H1 (cell line): ENCODE measurements at regions not wholly inside any gene's neighbourhood (a gene's known extent, or its start where the extent isn't known, plus 50 kb on each side); places are given as distances from the start of the nearest gene placed in this dataset.

Experiments
- CTCF ChIA-PET: fragments of 300-600 bp; sonication (Branson Sonifier 250); formaldehyde crosslinking; loops from one replicate; lab custom pipeline; 2021; ENCODE audit not compliant: partially characterized antibody; lab: Charles Lee
- POLR2A ChIA-PET: fragments of 300-600 bp; sonication (Branson Sonifier 250); formaldehyde crosslinking; loops from one replicate; lab custom pipeline; 2021; ENCODE audit warnings: inconsistent platforms; ENCODE audit not compliant: partially characterized antibody; lab: Charles Lee
- DNase-seq, 2 experiments: peaks; one replicate each; pipeline versions ENCODE4 v3.0.0 to v3.0.0-alpha.2; 2010 to 2022; ENCODE audit warnings: low spot score in 2 of 2, low read depth in 1 of 2, mixed read lengths in 1 of 2
- FAIRE-seq: peaks from 2 replicates; lab custom pipeline; 2011; peaks lifted over from hg19 to GRCh38; lab: Jason Lieb, UNC
- H2AFZ ChIP-seq: 2 replicates; pipeline ENCODE4 v1.8.1; 2012; ENCODE audit warnings: low read length, inconsistent platforms
- H2AK5ac ChIP-seq: 2 replicates; pipeline ENCODE4 v1.6.1; 2013; ENCODE audit warnings: low read depth, low read length
- H2BK120ac ChIP-seq: replicated peaks from 2 replicates; pipeline ENCODE3; 2013; ENCODE audit warnings: low read depth, low read length, inconsistent platforms
- H2BK12ac ChIP-seq: 2 replicates; pipeline ENCODE4 v1.6.1; 2013; ENCODE audit warnings: low read depth, low read length
- H2BK15ac ChIP-seq: 2 replicates; pipeline ENCODE4 v1.6.1; 2013; ENCODE audit warnings: low read length
- H2BK20ac ChIP-seq: 2 replicates; pipeline ENCODE4 v1.6.1; 2013; ENCODE audit warnings: low read length
- H2BK5ac ChIP-seq: 2 replicates; pipeline ENCODE4 v1.6.1; 2013; ENCODE audit warnings: low read depth, low read length
- H3K14ac ChIP-seq: 2 replicates; pipeline ENCODE4 v1.6.1; 2013; ENCODE audit warnings: inconsistent platforms; ENCODE audit not compliant: insufficient read length
- H3K18ac ChIP-seq: 2 replicates; pipeline ENCODE4 v1.6.1; 2013; ENCODE audit warnings: low read length; ENCODE audit errors: extremely low read depth
- H3K23ac ChIP-seq: 2 replicates; pipeline ENCODE4 v1.6.1; 2013; ENCODE audit warnings: inconsistent platforms; ENCODE audit not compliant: insufficient read length
- H3K23me2 ChIP-seq: 2 replicates; pipeline ENCODE4 v1.6.1; 2013; ENCODE audit warnings: low read depth, low read length
- H3K27ac ChIP-seq: 2 replicates; pipeline ENCODE4 v1.6.1; 2011; ENCODE audit warnings: low read depth, low read length, inconsistent platforms
- H3K27me3 ChIP-seq, 4 experiments: replicated peaks in 1 of 4; 1 replicate in 1 of 4; 2 replicates in 3 of 4; pipeline versions ENCODE4 v1.6.1 to v1.8.1; 2011 to 2013; ENCODE audit warnings: low read length in 3 of 4, mild to moderate bottlenecking in 3 of 4, inconsistent platforms in 2 of 4, mixed read lengths in 2 of 4, moderate library complexity in 1 of 4; ENCODE audit not compliant: control insufficient read depth in 3 of 4, insufficient read depth in 3 of 4; ENCODE audit errors: extremely low read depth in 1 of 4
- H3K36me3 ChIP-seq, 4 experiments: 2 replicates each; pipeline versions ENCODE4 v1.6.1 to v1.8.1; 2011 to 2013; ENCODE audit warnings: mild to moderate bottlenecking in 4 of 4, low read length in 3 of 4, moderate library complexity in 2 of 4, control low read depth in 1 of 4, inconsistent platforms in 1 of 4; ENCODE audit not compliant: insufficient read depth in 4 of 4, control insufficient read depth in 2 of 4
- H3K4ac ChIP-seq: replicated peaks from 2 replicates; pipeline ENCODE3; 2013; ENCODE audit warnings: low read length, low read depth, mixed read lengths, inconsistent platforms; ENCODE audit not compliant: insufficient read length
- H3K4me1 ChIP-seq, 4 experiments: replicated peaks in 1 of 4; 1 replicate in 1 of 4; 2 replicates in 3 of 4; pipeline versions ENCODE4 v1.6.1 to v1.8.1; 2011 to 2013; ENCODE audit warnings: low read length in 3 of 4, inconsistent platforms in 2 of 4, mixed read lengths in 1 of 4; ENCODE audit not compliant: insufficient read depth in 4 of 4, control insufficient read depth in 3 of 4
- H3K4me2 ChIP-seq, 2 experiments: 2 replicates each; pipeline versions ENCODE4 v1.6.1 to v1.8.1; 2011 to 2013; ENCODE audit warnings: low read depth in 2 of 2, low read length in 2 of 2, control low read depth in 1 of 2, inconsistent platforms in 1 of 2, mild to moderate bottlenecking in 1 of 2; ENCODE audit not compliant: insufficient read depth in 1 of 2
- H3K4me3 ChIP-seq, 4 experiments: fragments of 200-600, 300-600 bp in 1 of 4; sonication (generic), shearing (Covaris generic), sonication (Bioruptor Twin) in 1 of 4; 2 replicates each; pipeline versions ENCODE4 v1.5.1 to v1.8.1; 2011 to 2016; ENCODE audit warnings: low read length in 4 of 4, low read depth in 3 of 4, control low read depth in 2 of 4, inconsistent platforms in 2 of 4, mild to moderate bottlenecking in 2 of 4, mixed read lengths in 1 of 4, moderate library complexity in 1 of 4; ENCODE audit not compliant: insufficient read depth in 2 of 4; ENCODE audit errors: extremely low read depth in 1 of 4
- H3K56ac ChIP-seq: replicated peaks from 2 replicates; pipeline ENCODE3; 2013; ENCODE audit warnings: low read depth, mild to moderate bottlenecking, mixed read lengths, low read length, inconsistent platforms; ENCODE audit not compliant: insufficient read length
- H3K79me1 ChIP-seq: 2 replicates; pipeline ENCODE4 v1.6.1; 2013; ENCODE audit warnings: low read depth, low read length, control low read depth
- H3K79me2 ChIP-seq, 2 experiments: 2 replicates each; pipeline versions ENCODE4 v1.6.1 to v1.8.1; 2012 to 2013; ENCODE audit warnings: low read length in 2 of 2, mild to moderate bottlenecking in 2 of 2, inconsistent platforms in 1 of 2; ENCODE audit not compliant: insufficient read depth in 2 of 2, control insufficient read depth in 1 of 2
- H3K9ac ChIP-seq, 4 experiments: replicated peaks in 1 of 4; 1 replicate in 1 of 4; 2 replicates in 3 of 4; pipeline versions ENCODE4 v1.6.1 to v1.8.1; 2011 to 2013; ENCODE audit warnings: low read depth in 3 of 4, low read length in 3 of 4, control low read depth in 2 of 4, mild to moderate bottlenecking in 2 of 4, moderate library complexity in 2 of 4, inconsistent platforms in 1 of 4; ENCODE audit errors: extremely low read depth in 1 of 4
- H3K9me3 ChIP-seq, 2 experiments: 2 replicates each; pipeline versions ENCODE4 v1.6.1 to v1.8.1; 2012 to 2013; ENCODE audit warnings: mild to moderate bottlenecking in 2 of 2, moderate library complexity in 2 of 2, control low read depth in 1 of 2, inconsistent platforms in 1 of 2, low read depth in 1 of 2, low read length in 1 of 2, mixed read lengths in 1 of 2; ENCODE audit not compliant: insufficient read depth in 2 of 2
- H4K20me1 ChIP-seq, 2 experiments: replicated peaks in 1 of 2; 2 replicates each; pipeline versions ENCODE3 to v1.8.1; 2011 to 2013; ENCODE audit warnings: inconsistent platforms in 2 of 2, low read length in 2 of 2, mild to moderate bottlenecking in 1 of 2; ENCODE audit not compliant: insufficient read depth in 2 of 2, control insufficient read depth in 1 of 2
- H4K5ac ChIP-seq: 2 replicates; pipeline ENCODE4 v1.6.1; 2013; ENCODE audit warnings: low read length, low read depth, mixed read lengths, inconsistent platforms; ENCODE audit not compliant: insufficient read length
- H4K8ac ChIP-seq: 2 replicates; pipeline ENCODE4 v1.8.0; 2013; ENCODE audit warnings: mild to moderate bottlenecking, moderate library complexity, low read length, inconsistent platforms; ENCODE audit not compliant: insufficient read depth; ENCODE audit errors: extremely low read depth
- H4K91ac ChIP-seq: replicated peaks from 2 replicates; pipeline ENCODE3; 2013; ENCODE audit warnings: low read length, mixed read lengths, inconsistent platforms; ENCODE audit not compliant: insufficient read length
- BACH1 ChIP-seq: IDR thresholded peaks from 2 replicates; pipeline ENCODE4 v1.6.1; 2012; ENCODE audit warnings: low read length, improper control_type of control experiment
- BCL11A ChIP-seq, 2 experiments: IDR thresholded peaks; one replicate each; pipeline ENCODE4 v1.6.1; 2011; ENCODE audit warnings: low read depth in 2 of 2, low read length in 2 of 2, mild to moderate bottlenecking in 2 of 2
- FOSL1 ChIP-seq: IDR thresholded peaks from 2 replicates; pipeline ENCODE4 v1.6.1; 2011; ENCODE audit warnings: mild to moderate bottlenecking, low read depth, low read length, moderate library complexity; ENCODE audit not compliant: insufficient read depth
- GTF2F1 ChIP-seq: IDR thresholded peaks from 2 replicates; pipeline ENCODE4 v1.6.1; 2012; ENCODE audit warnings: low read depth, low read length, improper control_type of control experiment, borderline replicate concordance
- HDAC2 ChIP-seq, 2 experiments: fragments of 300-600 bp in 1 of 2; sonication (generic) in 1 of 2; IDR thresholded peaks; 2 replicates each; pipeline ENCODE4 v1.6.1; 2011 to 2012; ENCODE audit warnings: low read depth in 2 of 2, low read length in 2 of 2, mild to moderate bottlenecking in 2 of 2, moderate library complexity in 2 of 2, borderline replicate concordance in 1 of 2, inconsistent platforms in 1 of 2
- HDAC6 ChIP-seq: IDR thresholded peaks from one replicate; pipeline ENCODE4 v1.7.1; 2012; ENCODE audit warnings: low read depth, mild to moderate bottlenecking, inconsistent platforms, low read length, moderate library complexity
- KDM5A ChIP-seq: fragments of 200-600 bp; IDR thresholded peaks from 2 replicates; pipeline ENCODE4 v1.7.1; 2012; ENCODE audit warnings: mild to moderate bottlenecking, low read length, inconsistent platforms, mixed read lengths
- MAX ChIP-seq: IDR thresholded peaks from 2 replicates; pipeline ENCODE4 v1.6.1; 2012; ENCODE audit warnings: inconsistent platforms
- NRF1 ChIP-seq: IDR thresholded peaks from 2 replicates; pipeline ENCODE4 v1.6.1; 2011; ENCODE audit warnings: mild to moderate bottlenecking, low read depth, low read length, improper control_type of control experiment
- RBBP5 ChIP-seq: IDR thresholded peaks from 2 replicates; pipeline ENCODE4 v1.7.1; 2012; ENCODE audit warnings: low read depth, mild to moderate bottlenecking, inconsistent platforms, low read length, moderate library complexity, borderline replicate concordance
- SAP30 ChIP-seq: fragments of 300-600 bp; sonication (generic); IDR thresholded peaks from 2 replicates; pipeline ENCODE4 v1.7.1; 2012; ENCODE audit warnings: low read length, moderate library complexity, mild to moderate bottlenecking, inconsistent platforms; ENCODE audit not compliant: insufficient read depth, insufficient replicate concordance
- TAF1 ChIP-seq: IDR thresholded peaks from 2 replicates; pipeline ENCODE4 v1.6.1; 2011; ENCODE audit warnings: mild to moderate bottlenecking, low read depth, low read length
- TAF7 ChIP-seq: optimal IDR thresholded peaks from 2 replicates; pipeline ENCODE3; 2011; ENCODE audit warnings: low read depth, mild to moderate bottlenecking, inconsistent platforms, low read length, moderate library complexity, borderline replicate concordance
- TBP ChIP-seq: IDR thresholded peaks from 2 replicates; pipeline ENCODE4 v1.6.1; 2011; ENCODE audit warnings: low read depth, low read length, improper control_type of control experiment
- TCF12 ChIP-seq: IDR thresholded peaks from 2 replicates; pipeline ENCODE4 v1.6.1; 2011; ENCODE audit warnings: low read depth, mild to moderate bottlenecking, low read length
- TEAD4 ChIP-seq: IDR thresholded peaks from 2 replicates; pipeline ENCODE4 v1.6.1; 2012; ENCODE audit warnings: low read depth, low read length, inconsistent platforms, mixed read lengths

GRCh38 chr13:79680485-79680884 is 199.5 kb downstream of the NDFIP2 start:
- POLR2A ChIA-PET = no interaction called here
- H2BK120ac ChIP-seq = no peak overlapping the region
- DNase-seq (no peak), FAIRE-seq (no peak)
- H3K27ac ChIP-seq = no peak overlapping the region
- H3K4me1 ChIP-seq = no peaks in the 10 kb centered on the region
- no peak overlapping the region for H2BK15ac ChIP-seq
- H3K23me2 ChIP-seq = no peaks in the 10 kb centered on the region
- H3K18ac ChIP-seq = no peak overlapping the region
- H3K14ac ChIP-seq = no peak overlapping the region
- H4K91ac ChIP-seq = no peak overlapping the region
- H3K4me2 ChIP-seq = no peak overlapping the region
- no peak overlapping the region for H3K4me3 ChIP-seq
- no peak overlapping the region for H2BK12ac ChIP-seq
- no peak overlapping the region for H2BK5ac ChIP-seq
- no peak overlapping the region for H3K9ac ChIP-seq
- no peaks in the 10 kb centered on the region for H3K79me2 ChIP-seq
- H3K27me3 ChIP-seq = no peaks in the 10 kb centered on the region
- no peaks in the 10 kb centered on the region for H3K79me1 ChIP-seq
- CTCF ChIA-PET = interaction anchor here (0.6 to 3.2 kb wide), 14 partner anchors 12 to 1298 kb away, joined by 3 to 32 read pairs (median 4); no protein-coding TSS in a partner anchor
- H2AK5ac ChIP-seq = no peak overlapping the region
- H3K36me3 ChIP-seq = no peaks in the 10 kb centered on the region
- TF ChIP-seq TEAD4 (no peak), FOSL1 (no peak), GTF2F1 (no peak), NRF1 (no peak), SAP30 (no peak), BCL11A (IDR thresholded peaks at IDR 0.05; ENCODE audit: low read depth in 2 of 2, low read length in 2 of 2) (no peak), RBBP5 (no peak), KDM5A (no peak), HDAC6 (no peak), MAX (no peak), TAF7 (no peak), TAF1 (no peak), BACH1 (no peak), TCF12 (no peak), HDAC2 (IDR thresholded peaks at IDR 0.05; ENCODE audit: borderline replicate concordance in 1 of 2, low read depth in 2 of 2, low read length in 2 of 2) (no peak), TBP (no peak)
- H4K8ac ChIP-seq = no peak overlapping the region
- H4K5ac ChIP-seq = no peak overlapping the region
- no peak overlapping the region for H2BK20ac ChIP-seq
- no peak overlapping the region; the same call in 1 of the 2 replicates for H2AFZ ChIP-seq
- no peaks in the 10 kb centered on the region for H4K20me1 ChIP-seq
- no peak overlapping the region for H3K4ac ChIP-seq
- no peak overlapping the region for H3K56ac ChIP-seq
- H3K23ac ChIP-seq = no peak overlapping the region
- no peaks in the 10 kb centered on the region for H3K9me3 ChIP-seq
